NCI-H345 treated with DMSO at 0.1 percent for 48 hours (cell line): ENCODE measurements at regions not wholly inside any gene's neighbourhood (a gene's known extent, or its start where the extent isn't known, plus 50 kb on each side); places are given as distances from the start of the nearest gene placed in this dataset.

ENCODE experiments used
- DNase-seq: peaks from one replicate; lab custom pipeline; 2025; ENCODE audit not compliant: unreplicated experiment; lab: John Stamatoyannopoulos, UW

DNA sequence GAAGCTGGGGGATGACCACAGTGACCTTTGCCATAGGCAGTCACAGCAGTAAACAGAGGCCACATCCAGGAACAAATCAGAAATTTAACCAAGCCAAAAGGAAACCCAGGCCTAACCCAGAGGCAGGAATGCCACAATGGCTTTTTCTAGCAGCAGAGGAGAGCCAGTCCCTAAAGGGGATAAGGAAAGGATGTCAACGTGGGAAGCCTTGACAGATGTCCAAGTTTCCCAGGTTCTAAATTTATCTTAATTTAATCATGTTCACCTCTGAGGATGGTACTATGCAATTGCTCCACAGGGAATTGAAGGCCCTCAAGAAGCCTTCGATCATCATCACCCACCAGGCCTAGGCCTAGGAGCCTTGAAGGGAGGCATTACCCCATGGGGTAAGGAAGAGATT, 374.7 kb downstream of the TNS1 start:
- DNase-seq, result no peak

DNA sequence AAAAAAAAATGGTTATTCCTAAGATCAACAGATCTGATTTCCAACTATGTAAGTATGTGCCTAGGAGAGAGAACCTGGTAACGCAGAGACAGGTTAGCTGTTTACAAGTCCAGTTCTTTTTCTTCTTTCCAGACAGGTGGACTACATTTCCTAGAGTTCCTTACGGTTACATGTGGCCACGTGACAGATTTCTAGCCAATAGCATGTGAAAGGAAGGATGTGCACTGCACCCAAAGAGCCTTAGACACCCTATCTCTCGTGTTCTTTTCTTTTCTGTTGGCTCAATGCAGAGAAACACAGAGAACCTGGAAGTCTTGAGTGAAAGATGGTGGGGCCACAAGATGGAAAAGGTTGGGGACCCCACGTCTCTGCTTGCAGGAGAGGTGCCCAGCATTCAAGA, 375.9 kb downstream of the TNS1 start:
- no peak for DNase-seq

DNA sequence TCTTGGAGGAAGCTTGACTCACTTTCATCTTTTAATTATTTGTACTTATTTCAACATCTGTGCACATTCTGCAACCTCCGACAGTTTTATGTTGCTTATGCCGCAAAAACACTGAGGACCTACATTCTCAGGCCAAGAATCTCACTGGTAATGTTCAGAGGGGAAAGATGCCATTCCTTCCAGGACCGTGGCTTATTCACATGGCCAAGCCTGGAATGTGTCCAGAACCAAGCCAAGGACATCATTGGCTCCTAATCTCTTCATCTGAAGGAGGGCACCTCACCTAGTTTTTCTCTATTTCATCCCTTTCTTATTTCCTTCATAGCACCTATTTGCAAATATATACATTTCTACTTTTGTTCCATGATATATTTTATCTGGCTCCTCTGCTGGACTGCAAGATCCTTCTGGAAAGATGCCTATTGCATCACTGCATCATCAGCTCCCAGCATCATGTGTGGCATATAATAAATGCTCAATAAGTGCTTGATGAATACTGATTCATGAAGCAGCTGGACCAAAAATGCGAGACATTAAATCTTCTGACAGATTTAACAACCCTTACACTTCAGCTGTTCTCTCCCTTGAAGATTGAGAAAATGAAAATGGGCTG, 377.1 kb downstream of the TNS1 start:
- DNase-seq, result no peak

DNA sequence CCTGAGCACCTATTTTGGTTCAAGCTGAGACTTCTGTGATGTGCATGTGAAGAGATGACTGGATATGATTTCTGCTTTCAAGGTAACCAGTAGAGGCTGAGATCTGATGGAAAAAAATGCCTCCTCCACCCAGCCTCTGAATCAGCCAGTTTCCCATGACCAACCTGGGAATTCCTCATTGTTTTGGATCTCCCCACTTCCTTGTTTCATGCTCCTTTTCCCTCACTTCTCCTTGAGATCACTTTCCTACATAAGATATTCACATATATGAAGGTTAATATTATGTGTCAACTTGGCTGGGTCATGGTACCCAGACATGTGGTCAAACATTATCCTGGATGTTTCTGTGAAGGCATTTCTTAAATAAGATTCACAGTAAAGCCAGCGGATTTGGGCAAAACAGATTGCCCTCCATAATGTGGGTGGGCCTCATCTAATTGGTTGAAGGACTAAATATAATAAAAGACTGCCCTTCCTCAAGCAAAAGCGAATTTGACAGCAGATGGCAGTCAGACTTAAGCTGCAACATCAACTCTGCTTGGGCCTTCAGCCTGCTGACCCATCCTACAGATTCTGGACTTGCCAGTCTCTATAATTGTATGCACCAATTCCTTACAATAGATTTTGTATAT, 379.4 kb downstream of the TNS1 start:
- DNase-seq, result no peak

DNA sequence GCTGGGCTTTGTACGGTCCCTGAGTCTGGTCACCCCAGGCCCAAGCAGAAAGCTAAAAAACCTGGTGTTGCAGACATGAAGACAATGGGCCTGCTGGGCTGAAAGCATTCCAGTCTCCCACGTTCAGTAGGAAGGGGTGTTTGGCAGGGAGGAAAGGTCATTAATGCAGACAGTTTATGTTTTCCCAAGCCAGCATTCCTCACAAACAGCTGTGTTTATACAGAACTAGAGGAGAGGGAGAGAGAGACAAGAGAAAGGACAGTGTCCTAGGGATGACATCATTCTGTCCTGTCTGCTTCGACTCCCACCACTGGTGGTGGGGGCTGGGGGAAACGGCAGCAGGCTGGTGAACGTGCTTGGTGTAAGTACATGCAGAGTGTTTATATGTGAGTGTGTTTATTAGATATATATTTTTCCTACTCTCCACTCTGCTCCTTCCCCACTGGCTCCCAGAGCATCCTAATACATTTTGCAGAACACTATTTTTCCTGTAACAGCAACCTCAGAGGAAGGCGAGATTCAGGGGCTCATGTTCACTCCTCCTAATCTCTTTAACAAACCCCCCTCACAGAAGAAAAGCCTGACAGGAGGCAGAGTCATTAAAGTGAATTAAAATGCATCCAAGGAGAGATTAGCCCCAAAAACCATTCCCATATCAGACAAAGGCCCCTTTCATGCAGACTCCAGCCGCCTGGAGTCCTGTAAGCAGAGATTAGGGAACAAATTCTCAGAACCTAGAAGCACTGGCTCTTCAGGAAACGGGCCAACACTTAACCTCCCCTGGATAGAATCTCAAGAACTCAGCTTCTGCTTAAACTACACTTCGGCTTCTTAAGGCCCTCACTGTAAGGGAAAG, 380.4 kb downstream of the TNS1 start:
- peak; percentile 7 for DNase-seq

DNA sequence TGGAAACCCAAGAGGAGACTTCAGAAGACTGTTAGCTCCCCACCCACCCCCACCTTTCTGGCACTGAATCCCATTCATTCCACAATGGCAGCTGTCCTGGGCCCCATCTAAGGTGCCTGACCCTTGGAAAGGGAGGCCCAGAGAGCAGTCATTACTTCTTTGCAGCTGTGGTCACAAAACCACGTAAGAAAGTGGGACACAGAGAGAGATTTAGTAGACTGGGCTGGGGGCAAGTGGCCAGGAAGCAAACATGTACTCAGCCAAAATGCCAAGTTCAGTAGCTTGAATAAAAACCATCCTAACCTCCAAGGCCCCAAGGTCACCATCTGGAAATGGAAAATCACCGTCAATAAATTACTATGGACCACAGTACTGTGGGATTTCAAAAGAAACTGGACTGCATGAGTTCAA, 381.4 kb downstream of the TNS1 start:
- DNase-seq, result no peak

DNA sequence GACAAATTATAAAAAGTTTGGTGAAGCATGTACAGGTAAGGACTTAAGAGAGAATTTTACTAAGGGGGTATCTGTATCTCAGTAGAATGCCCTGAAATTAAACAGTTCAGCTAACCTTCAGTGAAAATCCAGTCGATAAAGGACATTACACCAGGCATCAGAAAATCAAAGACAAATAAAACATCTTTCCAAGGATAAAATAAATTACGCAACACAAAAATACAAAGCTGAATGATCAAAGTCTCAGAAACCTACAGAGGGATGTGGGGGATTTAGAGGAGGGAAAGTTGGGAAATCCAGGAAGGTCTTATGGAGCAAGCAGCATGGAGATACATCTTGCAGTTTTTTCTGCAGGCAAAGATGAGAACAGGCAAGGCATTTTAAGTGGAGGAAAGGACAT, 384.1 kb downstream of the TNS1 start:
- no peak for DNase-seq

DNA sequence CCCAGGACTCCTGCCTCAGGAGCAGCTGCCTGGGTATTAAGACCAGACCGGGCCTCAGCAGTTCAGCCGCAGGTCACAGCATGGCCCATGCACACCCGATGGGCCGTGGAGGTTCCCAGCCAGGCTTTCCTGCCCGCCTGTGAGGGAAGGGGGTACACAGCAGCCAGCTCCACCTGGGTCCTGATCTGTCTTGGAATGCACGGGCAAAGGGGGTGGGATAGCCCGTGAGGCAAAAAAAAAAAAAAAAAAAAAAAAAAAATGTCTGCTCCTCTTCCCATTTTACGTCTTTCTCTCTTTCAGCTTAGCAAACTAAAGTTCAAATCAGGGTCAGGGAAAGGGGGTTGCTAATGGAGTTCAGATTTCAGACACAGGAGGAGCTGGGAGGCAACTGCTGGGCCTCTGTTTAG, 385.2 kb downstream of the TNS1 start:
- DNase-seq, result no peak

DNA sequence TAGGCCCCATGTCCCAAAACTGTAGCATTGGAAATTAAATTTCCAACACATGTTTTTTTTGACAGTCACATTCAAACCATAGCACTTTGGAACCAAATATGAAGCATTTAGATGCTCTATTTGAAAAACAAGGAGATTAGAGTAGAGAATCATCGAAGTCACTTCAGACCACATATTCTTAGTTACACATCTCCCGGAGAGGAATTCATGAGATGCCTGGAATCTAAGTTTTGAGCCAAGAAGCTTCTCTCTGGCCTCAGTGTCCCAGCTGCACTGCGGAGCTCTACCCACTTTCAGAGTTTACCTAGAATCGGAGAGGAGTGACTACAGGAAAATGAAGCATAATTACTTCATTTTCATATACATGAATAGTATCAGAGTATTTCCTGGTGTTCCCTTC, 385.9 kb downstream of the TNS1 start:
- no peak for DNase-seq

DNA sequence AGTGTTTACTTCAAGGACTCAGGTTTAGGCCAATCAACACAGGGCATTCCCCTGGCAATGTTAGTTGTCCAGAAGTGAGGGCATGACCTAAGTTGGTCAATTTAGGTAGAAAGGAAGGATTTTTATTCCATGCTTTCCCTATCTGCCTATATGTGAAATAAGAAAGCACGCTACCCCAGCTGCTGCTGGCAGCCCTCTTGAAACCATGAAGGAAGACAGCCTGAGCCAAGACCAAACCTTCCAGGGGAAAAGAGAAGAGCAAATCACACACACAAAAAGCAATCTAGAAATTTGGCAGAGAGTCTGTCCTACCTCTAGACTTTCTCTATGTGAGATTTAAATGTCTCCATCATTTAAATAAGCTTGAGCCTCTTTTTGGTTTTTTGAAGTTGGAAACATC, 387.6 kb downstream of the TNS1 start:
- DNase-seq, result no peak

DNA sequence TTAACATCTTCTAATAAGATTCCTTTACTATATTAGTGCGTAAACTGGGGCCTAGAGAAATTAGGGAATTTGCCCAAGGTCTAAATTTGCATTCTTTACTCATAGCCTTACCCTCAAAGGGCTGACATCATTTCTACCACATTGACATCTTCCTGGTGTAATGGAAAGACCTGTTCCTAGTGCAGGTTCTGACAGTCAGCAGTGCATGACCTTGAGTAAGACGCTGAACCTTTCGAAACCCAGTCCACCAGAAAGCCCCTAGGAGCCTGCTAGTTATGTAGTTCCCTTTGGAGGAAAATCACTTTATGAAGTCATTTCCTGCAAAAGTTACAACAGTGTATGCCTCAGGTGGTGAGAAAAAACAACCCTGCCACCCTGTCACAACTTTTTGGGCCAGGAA, 388.3 kb downstream of the TNS1 start:
- no peak for DNase-seq

DNA sequence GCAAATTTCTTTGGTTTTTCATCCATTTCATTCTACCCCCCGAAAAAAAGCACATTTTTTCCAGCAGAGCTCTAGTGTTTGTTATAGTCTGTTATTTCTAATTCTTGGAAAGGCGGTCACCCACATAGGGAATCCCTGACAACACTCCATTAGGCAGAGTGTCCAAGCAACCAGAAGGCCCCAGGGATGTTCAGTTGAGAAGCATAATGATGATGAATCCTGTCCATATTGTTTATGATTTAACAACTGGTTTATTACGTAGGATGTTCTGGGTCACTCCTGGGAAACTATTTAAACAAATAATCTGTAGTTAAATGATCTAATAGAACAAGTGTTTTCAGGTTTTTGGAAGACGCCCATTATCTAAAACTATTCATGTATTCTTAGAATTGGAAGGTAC, 388.7 kb downstream of the TNS1 start:
- DNase-seq, result no peak

DNA sequence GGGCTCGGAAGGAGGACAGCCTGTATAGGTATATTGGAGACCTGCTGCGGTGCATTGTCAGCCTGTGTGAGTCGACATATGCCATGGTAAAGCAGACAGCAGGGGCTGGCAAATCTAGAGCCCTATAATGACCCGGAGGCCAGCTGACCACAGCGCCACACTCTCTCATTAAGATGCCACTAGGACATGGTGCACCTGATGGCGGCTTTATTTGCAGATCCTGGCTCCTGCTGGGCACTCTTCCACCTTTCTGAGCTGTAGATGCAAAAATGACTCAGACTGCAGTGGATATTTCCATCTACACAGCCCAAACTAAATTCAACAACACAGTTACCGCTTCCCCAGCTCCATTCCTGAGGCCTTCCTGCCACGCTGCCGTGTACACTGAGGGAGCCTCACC, 389.9 kb downstream of the TNS1 start:
- no peak for DNase-seq

DNA sequence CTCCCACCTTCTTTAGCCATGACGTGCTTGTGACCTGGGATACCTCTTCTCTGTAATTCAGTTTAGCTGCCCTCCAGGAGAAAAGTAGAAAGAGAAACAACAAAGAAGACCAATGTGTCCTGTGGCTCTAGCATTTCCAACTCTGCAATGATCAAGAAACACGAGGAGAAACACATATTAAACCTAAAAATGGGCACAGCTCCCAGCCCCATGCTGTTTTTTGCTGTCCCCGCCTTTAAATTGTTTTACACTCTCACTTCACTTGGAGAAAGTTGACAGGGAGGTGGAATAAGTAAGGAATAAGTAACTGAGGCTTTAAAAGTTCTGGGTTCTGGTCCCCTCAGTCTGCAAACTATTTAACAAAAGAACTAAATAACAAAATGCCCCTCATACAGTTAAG, 390.6 kb downstream of the TNS1 start:
- no peak for DNase-seq

DNA sequence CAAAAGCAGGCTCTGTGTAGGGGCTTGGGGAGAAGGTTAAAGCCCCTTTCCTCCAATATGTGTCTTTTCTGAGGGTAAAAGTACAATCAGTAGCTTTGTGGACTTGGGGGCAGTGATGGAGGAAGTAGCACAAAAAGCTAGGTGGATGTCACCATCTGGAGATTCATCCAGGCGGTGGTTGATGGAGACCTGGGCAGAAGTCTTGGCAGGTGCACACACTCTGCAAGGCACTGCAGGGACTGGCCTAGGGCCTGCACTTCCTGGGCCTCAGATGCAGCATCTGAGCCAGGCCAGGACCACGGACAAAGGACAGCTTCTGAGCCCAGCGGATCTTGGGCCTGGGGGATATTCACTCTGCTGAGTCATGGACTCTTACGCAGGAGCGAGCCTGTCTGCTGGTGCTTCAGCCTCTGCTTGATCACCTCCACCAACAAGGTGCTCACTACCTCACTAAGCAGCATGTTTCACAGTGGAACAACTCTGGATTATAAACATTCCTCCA, 391.1 kb downstream of the TNS1 start:
- no peak for DNase-seq

DNA sequence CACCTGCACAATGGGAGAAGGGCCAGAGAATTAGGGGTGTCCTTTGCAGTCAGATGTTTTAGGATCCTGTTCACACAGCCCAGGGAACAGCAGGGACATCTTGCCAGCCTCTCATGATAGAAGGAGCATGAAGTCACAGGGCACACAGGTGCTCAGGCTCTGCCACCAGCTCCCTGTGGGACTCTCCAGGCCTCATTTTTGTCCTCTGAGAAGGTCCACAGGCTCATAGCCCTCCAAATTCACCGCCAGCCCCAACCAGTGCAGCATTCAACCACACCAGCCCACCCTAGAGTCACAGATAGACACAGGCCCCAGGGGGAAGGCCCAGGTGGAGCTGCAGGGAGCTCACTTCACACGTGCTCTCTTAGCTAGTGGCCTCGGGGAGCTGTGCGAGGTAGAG, 391.7 kb downstream of the TNS1 start:
- no peak for DNase-seq

DNA sequence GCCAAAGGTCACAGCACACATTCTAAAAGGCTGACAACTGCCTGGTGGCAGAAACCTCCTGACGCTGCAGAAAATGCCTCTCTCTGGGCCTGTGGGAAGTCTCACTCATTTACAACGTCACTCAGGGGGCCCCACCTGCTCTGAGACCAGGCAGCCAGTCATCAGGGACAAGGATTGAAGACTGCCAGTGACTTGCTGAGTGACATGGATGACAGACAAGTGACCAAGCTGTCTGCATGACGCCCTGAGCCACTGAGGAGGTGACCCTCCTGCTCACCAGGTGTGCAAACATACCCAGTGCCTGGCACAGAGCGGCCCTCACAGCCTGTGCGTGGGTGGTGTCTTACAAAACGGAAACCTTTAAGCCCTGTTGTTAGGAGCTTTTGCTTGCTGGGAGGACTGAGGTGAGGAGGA, 392.4 kb downstream of the TNS1 start:
- peak; percentile 91 for DNase-seq

DNA sequence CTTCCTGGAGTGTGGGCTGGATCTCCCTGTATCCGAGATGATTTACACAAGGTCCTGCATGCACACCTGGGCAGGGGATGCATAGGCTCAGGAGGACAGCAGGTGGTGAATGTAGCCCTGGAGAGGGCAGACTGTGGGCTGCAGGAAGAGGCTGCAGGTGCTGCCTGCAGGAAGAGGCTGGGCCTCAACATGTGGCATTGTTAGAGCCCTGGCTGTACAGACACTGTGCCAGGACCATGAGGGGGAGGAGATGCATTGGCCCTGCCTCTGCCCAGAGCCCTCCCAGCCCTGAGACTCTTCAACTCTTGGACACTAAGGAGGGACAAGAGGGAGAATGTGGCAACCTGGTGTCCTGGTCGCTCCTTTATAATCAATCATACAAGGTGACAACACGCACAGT, 392.8 kb downstream of the TNS1 start:
- peak; percentile 83 for DNase-seq

DNA sequence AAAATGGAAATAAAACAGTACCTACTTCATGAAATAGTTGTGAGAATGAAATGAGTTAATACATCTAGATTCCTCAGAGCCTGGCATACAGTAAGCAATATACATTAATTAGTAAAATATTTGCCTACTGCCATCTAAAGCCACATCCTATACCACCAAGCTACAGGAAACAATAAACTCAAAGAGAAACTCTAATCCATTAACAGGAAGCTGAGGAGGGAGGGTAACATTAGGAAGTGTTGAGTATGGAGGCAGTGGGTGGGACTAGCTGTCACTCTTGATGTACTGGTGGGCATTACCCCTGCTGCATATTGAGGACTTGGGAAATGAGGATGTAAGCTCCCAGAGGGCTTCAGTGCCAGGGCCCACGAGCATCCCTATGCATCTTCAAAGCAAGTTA, 396.5 kb downstream of the TNS1 start:
- no peak for DNase-seq

DNA sequence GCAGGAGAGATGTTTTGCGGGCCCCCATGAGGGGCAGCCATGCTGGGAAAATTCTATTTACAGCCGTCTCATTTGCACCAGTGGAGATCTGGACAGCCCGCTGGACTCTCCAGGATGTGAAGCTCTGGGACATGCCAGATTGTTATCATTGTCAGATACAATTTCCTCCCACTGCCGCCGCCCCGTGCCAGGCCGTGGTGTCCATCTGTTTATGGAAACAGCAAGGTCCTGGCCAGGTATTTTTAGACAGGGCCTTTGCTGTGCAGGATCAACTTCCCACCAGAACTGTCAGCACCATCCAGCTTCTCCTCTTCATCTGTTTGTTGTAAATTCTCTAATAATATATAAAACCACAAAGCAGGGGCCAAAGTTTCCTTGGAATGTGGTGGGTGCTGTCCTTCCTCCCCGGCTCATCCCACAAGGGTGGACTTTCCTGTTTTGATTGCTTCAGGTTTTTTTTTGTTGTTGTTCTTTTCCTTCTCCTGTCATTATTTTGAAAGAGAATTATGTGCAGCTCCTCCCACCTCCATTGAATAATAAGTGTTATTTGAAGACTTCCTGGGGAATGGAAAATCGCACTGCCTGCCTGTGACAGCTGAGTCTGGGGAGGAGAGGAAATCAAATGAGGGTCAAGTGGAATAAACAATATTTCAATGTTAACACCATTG, 398.1 kb downstream of the TNS1 start:
- no peak for DNase-seq

DNA sequence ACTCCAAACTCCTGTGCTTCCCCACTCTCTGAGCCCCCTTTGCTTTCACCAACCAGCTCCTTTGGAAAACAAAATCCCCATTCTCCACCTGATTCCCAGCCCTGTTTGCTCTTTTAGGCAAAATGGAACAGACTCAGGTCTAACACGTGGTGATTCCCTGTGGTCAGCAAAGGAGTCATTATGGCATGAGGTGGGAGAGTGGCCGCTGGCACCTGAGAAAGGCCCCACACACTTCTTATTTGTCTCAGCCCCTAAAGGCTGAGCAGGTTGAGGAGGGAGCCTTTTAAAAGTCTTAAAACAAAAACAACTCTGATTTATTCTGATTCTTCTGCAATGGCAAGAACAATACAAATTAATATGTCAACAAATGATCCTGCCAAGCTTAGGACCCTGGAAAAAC, 401.2 kb downstream of the TNS1 start:
- DNase-seq, result no peak

DNA sequence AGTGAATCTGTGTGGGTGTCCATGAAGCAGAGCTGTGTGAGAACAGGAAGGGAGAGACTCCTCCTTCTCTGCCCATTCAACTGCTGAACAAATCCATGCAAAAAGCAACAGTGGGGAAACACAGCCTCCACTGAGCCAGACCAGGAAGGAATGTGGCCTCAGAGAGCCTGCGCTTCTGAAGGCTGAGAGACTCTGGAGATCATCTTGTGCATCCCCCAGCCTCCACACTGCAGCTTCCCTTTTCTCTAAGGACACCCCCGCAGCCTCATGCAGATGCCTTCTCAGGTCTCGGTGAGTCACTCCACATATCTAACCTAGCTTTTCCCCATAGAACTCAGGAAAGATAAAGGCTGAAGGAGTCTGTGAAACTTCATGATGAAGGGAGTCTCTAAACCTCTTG, 402.9 kb downstream of the TNS1 start:
- no peak for DNase-seq
